K562 (cell line): ENCODE measurements at regions not wholly inside any gene's neighbourhood (a gene's known extent, or its start where the extent isn't known, plus 50 kb on each side); places are given as distances from the start of the nearest gene placed in this dataset.

Experiments
- ARID2 ChIP-seq: fragments of 450-650 bp; IDR thresholded peaks from 2 replicates; pipeline ENCODE4 v1.6.1; 2017; ENCODE audit warnings: antibody characterized with exemption, mild to moderate bottlenecking
- CCAR2 ChIP-seq: fragments of 200-400 bp; formaldehyde crosslinking; IDR thresholded peaks from 2 replicates; pipeline ENCODE4 v1.6.1; 2017; ENCODE audit warnings: mild to moderate bottlenecking, low read depth, low read length
- EP400 ChIP-seq: fragments of 450-650 bp; IDR thresholded peaks from 2 replicates; pipeline ENCODE4 v1.6.1; 2017; ENCODE audit warnings: antibody characterized with exemption, mild to moderate bottlenecking, moderate library complexity
- EZH2 ChIP-seq: IDR thresholded peaks from 2 replicates; pipeline ENCODE4 v1.6.1; 2012; ENCODE audit warnings: low read depth, mild to moderate bottlenecking, inconsistent platforms, low read length, borderline replicate concordance
- KAT8 ChIP-seq: fragments of 450-650 bp; IDR thresholded peaks from 2 replicates; pipeline ENCODE4 v1.6.1; 2016; ENCODE audit warnings: low read depth, mild to moderate bottlenecking
- KDM4B ChIP-seq, 2 experiments: fragments of 450-650 bp in 1 of 2; sonication (generic) in 1 of 2; IDR thresholded peaks; 2 replicates each; pipeline ENCODE4 v1.6.1; 2016 to 2017; ENCODE audit warnings: borderline replicate concordance in 2 of 2, antibody characterized with exemption in 1 of 2, low read depth in 1 of 2, mild to moderate bottlenecking in 1 of 2
- MBD2 ChIP-seq: sonication (generic); IDR thresholded peaks from 2 replicates; pipeline ENCODE4 v1.6.1; 2016; ENCODE audit warnings: low read depth, borderline replicate concordance
- MCM3 ChIP-seq: fragments of 450-650 bp; IDR thresholded peaks from 2 replicates; pipeline ENCODE4 v1.6.1; 2016
- NELFE ChIP-seq: IDR thresholded peaks from 2 replicates; pipeline ENCODE4 v1.6.1; 2011; ENCODE audit warnings: mild to moderate bottlenecking; ENCODE audit not compliant: insufficient read depth, insufficient read length
- NKRF ChIP-seq: fragments of 450-650 bp; IDR thresholded peaks from 2 replicates; pipeline ENCODE4 v1.6.1; 2016; ENCODE audit warnings: borderline replicate concordance
- NR0B1 ChIP-seq: fragments of 450-650 bp; IDR thresholded peaks from one replicate; pipeline ENCODE4 v1.6.1; 2018; ENCODE audit warnings: mild to moderate bottlenecking, moderate library complexity; ENCODE audit not compliant: partially characterized antibody
- NUFIP1 ChIP-seq: fragments of 450-650 bp; IDR thresholded peaks from 2 replicates; pipeline ENCODE4 v1.6.1; 2018; ENCODE audit not compliant: partially characterized antibody
- OTX1 ChIP-seq: fragments of 450-650 bp; formaldehyde crosslinking; IDR thresholded peaks from 2 replicates; pipeline ENCODE4 v1.4.0; 2022; ENCODE audit warnings: mild to moderate bottlenecking
- PTRF ChIP-seq: fragments of 450-650 bp; IDR thresholded peaks from 2 replicates; pipeline ENCODE4 v1.6.1; 2016; ENCODE audit warnings: mild to moderate bottlenecking, missing genetic modification characterization, missing compliant biosample characterization
- RFX7 ChIP-seq: fragments of 250-450 bp; sonication (Bioruptor Pico); IDR thresholded peaks from 2 replicates; pipeline ENCODE4 v1.5.1; 2021; ENCODE audit warnings: mild to moderate bottlenecking
- TAL1 ChIP-seq: fragments of 450-650 bp; IDR thresholded peaks from 2 replicates; pipeline ENCODE4 v1.6.1; 2016; ENCODE audit warnings: mild to moderate bottlenecking
- TCFL5 ChIP-seq: fragments of 250-450 bp; sonication (Bioruptor Pico); conservative IDR thresholded peaks from 2 replicates; pipeline ENCODE4 v1.6.1; 2021; ENCODE audit warnings: mild to moderate bottlenecking, moderate library complexity, matching md5 sums
- ZFP30 ChIP-seq: fragments of 250-450 bp; sonication (Bioruptor Pico); IDR thresholded peaks from 2 replicates; pipeline ENCODE4 v1.8.0; 2022; ENCODE audit warnings: moderate library complexity, mild to moderate bottlenecking, inconsistent platforms, borderline replicate concordance
- ZNF121 ChIP-seq: sonication (generic); formaldehyde crosslinking; conservative IDR thresholded peaks from 2 replicates; pipeline ENCODE4 v1.8.0; 2022; ENCODE audit warnings: missing genetic modification reagents
- ZNF395 ChIP-seq: fragments of 200-800 bp; sonication (Bioruptor generic); IDR thresholded peaks from 2 replicates; pipeline ENCODE4 v1.6.1; 2017; ENCODE audit warnings: missing genetic modification characterization, missing compliant biosample characterization
- ZNF695 ChIP-seq: fragments of 450-650 bp; formaldehyde crosslinking; IDR thresholded peaks from 2 replicates; pipeline ENCODE4 v1.4.0; 2020; ENCODE audit warnings: mild to moderate bottlenecking, moderate library complexity
- TF ChIP-seq, protein P1 (sequence below): fragments of 250-450 bp; sonication (Bioruptor Pico); IDR thresholded peaks from 2 replicates; pipeline ENCODE4 v1.6.1; 2021; ENCODE audit warnings: mild to moderate bottlenecking
- TF ChIP-seq, protein P2 (sequence below): fragments of 450-650 bp; IDR thresholded peaks from 2 replicates; pipeline ENCODE4 v1.6.1; 2016; ENCODE audit warnings: mild to moderate bottlenecking

- TF ChIP-seq TCFL5, result no peak
- no peak for TF ChIP-seq NUFIP1
- peak; percentile 37; the same call in 1 of the 2 replicates for TF ChIP-seq MBD2
- no peak for TF ChIP-seq NKRF
- TF ChIP-seq, protein P1, sequence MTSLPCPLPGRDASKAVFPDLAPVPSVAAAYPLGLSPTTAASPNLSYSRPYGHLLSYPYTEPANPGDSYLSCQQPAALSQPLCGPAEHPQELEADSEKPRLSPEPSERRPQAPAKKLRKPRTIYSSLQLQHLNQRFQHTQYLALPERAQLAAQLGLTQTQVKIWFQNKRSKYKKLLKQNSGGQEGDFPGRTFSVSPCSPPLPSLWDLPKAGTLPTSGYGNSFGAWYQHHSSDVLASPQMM (CRISPR knock-in tag), result no peak
- no peak for TF ChIP-seq EZH2
- TF ChIP-seq PTRF, result no peak
- no peak for TF ChIP-seq ARID2
- no peak for TF ChIP-seq NR0B1
- no peak for TF ChIP-seq RFX7 (CRISPR knock-in tag)
- no peak for TF ChIP-seq ZNF695 (CRISPR knock-in tag)
- peak; percentile 86 for TF ChIP-seq ZNF395 (CRISPR knock-in tag)
- TF ChIP-seq KDM4B (IDR thresholded peaks at IDR 0.05; ENCODE audit: borderline replicate concordance in 2 of 2, low read depth in 1 of 2), result no peak
- peak; percentile 23; the same call in 1 of the 2 replicates for TF ChIP-seq TAL1
- TF ChIP-seq OTX1 (CRISPR knock-in tag), result no peak
- no peak for TF ChIP-seq CCAR2
- TF ChIP-seq, protein P2, sequence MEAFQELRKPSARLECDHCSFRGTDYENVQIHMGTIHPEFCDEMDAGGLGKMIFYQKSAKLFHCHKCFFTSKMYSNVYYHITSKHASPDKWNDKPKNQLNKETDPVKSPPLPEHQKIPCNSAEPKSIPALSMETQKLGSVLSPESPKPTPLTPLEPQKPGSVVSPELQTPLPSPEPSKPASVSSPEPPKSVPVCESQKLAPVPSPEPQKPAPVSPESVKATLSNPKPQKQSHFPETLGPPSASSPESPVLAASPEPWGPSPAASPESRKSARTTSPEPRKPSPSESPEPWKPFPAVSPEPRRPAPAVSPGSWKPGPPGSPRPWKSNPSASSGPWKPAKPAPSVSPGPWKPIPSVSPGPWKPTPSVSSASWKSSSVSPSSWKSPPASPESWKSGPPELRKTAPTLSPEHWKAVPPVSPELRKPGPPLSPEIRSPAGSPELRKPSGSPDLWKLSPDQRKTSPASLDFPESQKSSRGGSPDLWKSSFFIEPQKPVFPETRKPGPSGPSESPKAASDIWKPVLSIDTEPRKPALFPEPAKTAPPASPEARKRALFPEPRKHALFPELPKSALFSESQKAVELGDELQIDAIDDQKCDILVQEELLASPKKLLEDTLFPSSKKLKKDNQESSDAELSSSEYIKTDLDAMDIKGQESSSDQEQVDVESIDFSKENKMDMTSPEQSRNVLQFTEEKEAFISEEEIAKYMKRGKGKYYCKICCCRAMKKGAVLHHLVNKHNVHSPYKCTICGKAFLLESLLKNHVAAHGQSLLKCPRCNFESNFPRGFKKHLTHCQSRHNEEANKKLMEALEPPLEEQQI, result no peak
- peak; percentile 75 for TF ChIP-seq EP400
- no peak for TF ChIP-seq ZNF121
- TF ChIP-seq NELFE, result no peak
- no peak for TF ChIP-seq KAT8
- no peak for TF ChIP-seq MCM3
- no peak for TF ChIP-seq ZFP30 (CRISPR knock-in tag)
Observed at GRCh38 chr3:128547368-128547987, 54.5 kb upstream of the GATA2 start (continued).
